Mesothelial cell of epicardium (in vitro differentiated cells): ENCODE measurements at regions not wholly inside any gene's neighbourhood (a gene's known extent, or its start where the extent isn't known, plus 50 kb on each side); places are given as distances from the start of the nearest gene placed in this dataset.

ENCODE experiments used
- DNase-seq, 2 experiments: peaks; one replicate each; pipeline ENCODE4 v3.0.0; 2021; ENCODE audit warnings: low spot score in 2 of 2; ENCODE audit not compliant: unreplicated experiment in 2 of 2
- H3K27ac Mint-ChIP-seq: 2 replicates; pipeline ENCODE4 v1.8.0; 2021; ENCODE audit warnings: mixed read lengths
- H3K27me3 Mint-ChIP-seq: 2 replicates; pipeline ENCODE4 v1.8.0; 2021; ENCODE audit warnings: low read depth, mixed read lengths
- H3K36me3 Mint-ChIP-seq: 2 replicates; pipeline ENCODE4 v1.8.0; 2021; ENCODE audit warnings: mixed read lengths
- H3K4me1 Mint-ChIP-seq: 2 replicates; pipeline ENCODE4 v1.8.0; 2021; ENCODE audit warnings: mixed read lengths
- H3K4me3 Mint-ChIP-seq: 2 replicates; pipeline ENCODE4 v1.8.0; 2021; ENCODE audit warnings: mild to moderate bottlenecking, moderate library complexity, mixed read lengths
- H3K9me3 Mint-ChIP-seq: 2 replicates; pipeline ENCODE4 v1.8.0; 2021; ENCODE audit warnings: mixed read lengths
- CTCF ChIP-seq: fragments of 200-600 bp; sonication (generic); IDR thresholded peaks from one replicate; pipeline ENCODE4 v1.5.0; 2021; ENCODE audit warnings: antibody characterized with exemption; ENCODE audit not compliant: unreplicated experiment

- H3K27ac Mint-ChIP-seq, result peak overlapping the region; percentile 76
- TF ChIP-seq CTCF, result no peak
These were observed 293.4 kb upstream of the PUM3 start for GRCh38 chr9:3137347-3137695.

GRCh38 chr9:3136686-3137346 is 292.9 kb upstream of the PUM3 start:
- Mint-ChIP-seq H3K9me3 (peaks cover 24% of the 10 kb centered on the region), H3K27ac (peak overlapping the region; percentile 76), H3K36me3 (peaks cover 5% of the 10 kb centered on the region), H3K4me3 (no peak overlapping the region), H3K27me3 (peaks cover 1% of the 10 kb centered on the region), H3K4me1 (peaks cover 17% of the 10 kb centered on the region)
- DNase-seq, result no peak
- no peak for TF ChIP-seq CTCF

More at GRCh38 chr9:3137347-3137695, 293.4 kb upstream of the PUM3 start:
- Mint-ChIP-seq H3K9me3 (peaks cover 19% of the 10 kb centered on the region), H3K4me3 (no peak overlapping the region), H3K36me3 (peaks cover 5% of the 10 kb centered on the region), H3K27me3 (peaks cover 1% of the 10 kb centered on the region), H3K4me1 (peaks cover 17% of the 10 kb centered on the region)
- no peak for DNase-seq

DNA sequence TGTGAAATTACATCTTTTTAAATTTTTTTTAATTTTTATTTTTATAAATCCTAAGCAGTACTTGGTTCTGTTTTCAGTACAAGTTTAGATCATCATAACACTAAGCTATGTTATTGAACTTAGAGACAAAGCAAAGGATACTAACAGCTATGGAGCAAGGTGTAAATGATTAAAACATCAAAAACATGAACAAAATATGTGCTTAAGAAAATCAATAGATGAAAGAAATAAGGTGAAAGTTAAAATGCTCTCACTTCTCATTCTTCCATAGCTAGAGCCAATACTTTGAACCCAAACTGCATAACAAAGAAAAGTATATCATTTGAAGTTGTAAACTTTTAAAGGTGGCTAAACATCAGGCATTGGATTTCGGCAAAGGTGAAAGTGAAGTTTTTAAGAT is 292.3 kb upstream of the PUM3 start:
- Mint-ChIP-seq H3K4me3 (no peak overlapping the region), H3K4me1 (peaks cover 17% of the 10 kb centered on the region), H3K27me3 (peaks cover 1% of the 10 kb centered on the region), H3K36me3 (peaks cover 5% of the 10 kb centered on the region), H3K9me3 (peaks cover 26% of the 10 kb centered on the region), H3K27ac (no peak overlapping the region)
- TF ChIP-seq CTCF, result no peak
- DNase-seq, result no peak

DNA sequence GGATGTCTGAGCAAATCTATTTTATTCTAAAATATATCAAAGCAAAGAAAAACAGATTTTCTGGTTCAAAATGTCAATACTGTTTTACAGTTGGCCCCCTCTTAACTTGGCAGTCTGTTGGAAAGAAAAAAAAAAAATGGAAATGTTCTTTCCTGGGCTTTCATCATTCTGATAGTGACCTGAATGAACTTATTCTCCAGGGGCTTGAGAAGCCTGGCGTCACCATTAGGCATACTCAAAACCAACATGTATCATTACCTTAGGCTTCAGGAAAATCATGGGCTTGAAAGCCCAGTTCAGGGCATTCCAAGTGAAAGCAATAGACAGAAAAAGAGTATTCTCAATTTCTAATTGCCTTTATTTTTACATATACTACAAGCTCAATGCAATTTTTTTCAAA is 283.7 kb upstream of the PUM3 start:
- peaks cover 25% of the 10 kb centered on the region for H3K27me3 Mint-ChIP-seq
- no peak for TF ChIP-seq CTCF
- H3K36me3 Mint-ChIP-seq, result no peaks in the 10 kb centered on the region
- H3K4me3 Mint-ChIP-seq, result no peak overlapping the region
- H3K9me3 Mint-ChIP-seq, result peaks cover 8% of the 10 kb centered on the region
- no peak for DNase-seq
- no peak overlapping the region for H3K27ac Mint-ChIP-seq
- peaks cover 7% of the 10 kb centered on the region for H3K4me1 Mint-ChIP-seq

GRCh38 chr9:3125602-3126405 is 281.9 kb upstream of the PUM3 start:
- DNase-seq, result no peak
- Mint-ChIP-seq H3K36me3 (no peaks in the 10 kb centered on the region), H3K4me1 (peaks cover 7% of the 10 kb centered on the region), H3K27me3 (peaks cover 25% of the 10 kb centered on the region), H3K4me3 (no peak overlapping the region), H3K9me3 (no peaks in the 10 kb centered on the region), H3K27ac (no peak overlapping the region)
- TF ChIP-seq CTCF, result no peak
